ENCODE measurements at regions not wholly inside any gene's neighbourhood (a gene's known extent, or its start where the extent isn't known, plus 50 kb on each side); places are given as distances from the start of the nearest gene placed in this dataset.
"Not testable (repeated sequence)": the region's sequence is repeated elsewhere in the genome, so short reads cannot be mapped to it uniquely, and the experiment has no call there.

DNA sequence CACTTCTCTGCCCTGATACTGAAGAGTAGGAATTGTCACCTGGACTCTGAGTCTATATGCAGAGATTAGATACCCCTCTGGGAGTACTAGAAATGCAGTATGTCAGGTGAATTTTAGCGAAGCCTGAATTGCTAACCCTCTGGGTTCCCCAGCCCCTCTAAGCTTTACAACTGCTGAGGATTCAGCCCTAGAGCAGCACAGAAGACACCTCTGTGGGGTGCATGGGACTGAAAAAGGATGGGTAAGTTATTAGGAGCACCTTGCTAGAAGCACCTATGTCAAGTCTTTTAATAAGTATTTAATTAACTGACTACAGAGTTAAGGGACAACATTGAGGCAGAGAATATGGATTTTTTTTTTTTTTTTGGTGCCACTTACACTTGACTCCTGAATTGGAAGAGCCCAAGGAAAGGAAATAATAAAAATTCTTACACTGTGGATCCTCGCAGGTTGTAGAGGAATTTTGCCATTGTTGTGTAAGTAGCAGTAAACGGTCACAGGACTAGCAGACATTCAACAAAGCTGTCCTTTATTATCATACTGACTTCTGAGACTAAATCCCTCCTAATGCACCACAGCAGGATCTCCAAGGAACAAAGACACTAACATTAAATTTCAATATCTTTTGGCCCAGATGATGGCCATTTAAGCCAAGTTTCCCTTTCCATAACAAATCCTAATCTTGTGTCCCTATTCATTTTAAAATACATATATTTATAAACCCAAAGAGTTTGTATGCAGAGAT, 253.2 kb downstream of the ANKRD50 start:
- Mint-ChIP-seq H3K4me3 (no peak overlapping the region), H3K9me3 (peaks cover 7 to 11% of the 10 kb centered on the region in 2 donors), H3K36me3 (ENCODE audit: insufficient read depth) (no peaks in the 10 kb centered on the region), H3K27ac (no peak overlapping the region), H3K27me3 (no peaks in the 10 kb centered on the region), H3K4me1 (ENCODE audit: low read depth in 2 of 2) (no peaks in the 10 kb centered on the region)
- ATAC-seq (replicated peaks), result no peak
- no peak for DNase-seq

DNA sequence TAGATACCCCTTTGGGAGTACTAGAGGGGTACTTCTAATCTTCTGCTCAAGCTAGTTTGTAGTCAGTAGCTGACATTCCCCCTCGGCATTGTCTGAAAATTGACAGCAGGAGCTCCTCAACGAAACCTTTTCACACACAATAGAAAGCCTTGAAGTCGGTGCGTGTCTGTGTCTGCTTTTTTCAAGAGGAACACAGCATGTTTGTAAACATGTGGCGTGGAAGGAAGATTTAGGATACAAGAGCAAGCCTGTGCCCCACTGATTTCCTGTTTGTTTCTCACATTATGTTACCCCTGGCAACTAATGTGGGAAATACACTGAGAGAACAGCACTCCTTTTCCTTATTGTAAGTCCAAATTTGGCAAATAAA, 252.6 kb downstream of the ANKRD50 start:
- DNase-seq (no peak), ATAC-seq (replicated peaks) (no peak)
- Mint-ChIP-seq H3K4me3 (no peak overlapping the region), H3K27ac (no peak overlapping the region), H3K36me3 (ENCODE audit: insufficient read depth) (no peaks in the 10 kb centered on the region), H3K27me3 (no peaks in the 10 kb centered on the region), H3K4me1 (ENCODE audit: low read depth in 2 of 2) (no peaks in the 10 kb centered on the region), H3K9me3 (peaks cover 7 to 9% of the 10 kb centered on the region in 2 donors)

DNA sequence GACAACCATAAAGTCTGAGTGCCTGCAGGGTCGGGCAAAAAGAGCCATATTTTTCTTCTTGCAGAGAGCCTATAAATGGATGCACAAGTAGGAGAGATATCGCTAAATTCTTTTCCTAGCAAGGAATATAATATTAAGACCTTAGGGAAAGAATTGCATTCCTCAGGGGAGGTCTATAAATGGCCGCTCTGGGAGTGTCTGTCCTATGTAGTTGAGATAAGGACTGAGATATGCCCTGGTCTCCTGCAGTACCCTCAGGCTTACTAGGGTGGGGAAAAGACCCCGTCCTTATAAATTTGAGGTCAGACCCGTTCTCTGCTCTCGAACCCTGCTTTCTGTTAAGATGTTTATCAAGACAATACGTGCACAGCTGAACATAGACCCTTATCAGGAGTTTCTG, 250.9 kb downstream of the ANKRD50 start:
- H3K27me3 Mint-ChIP-seq; H3K36me3 Mint-ChIP-seq (ENCODE audit: insufficient read depth); H3K9me3 Mint-ChIP-seq; ATAC-seq (replicated peaks); H3K4me1 Mint-ChIP-seq (ENCODE audit: low read depth in 2 of 2); H3K4me3 Mint-ChIP-seq; H3K27ac Mint-ChIP-seq; DNase-seq: not testable (repeated sequence)

DNA sequence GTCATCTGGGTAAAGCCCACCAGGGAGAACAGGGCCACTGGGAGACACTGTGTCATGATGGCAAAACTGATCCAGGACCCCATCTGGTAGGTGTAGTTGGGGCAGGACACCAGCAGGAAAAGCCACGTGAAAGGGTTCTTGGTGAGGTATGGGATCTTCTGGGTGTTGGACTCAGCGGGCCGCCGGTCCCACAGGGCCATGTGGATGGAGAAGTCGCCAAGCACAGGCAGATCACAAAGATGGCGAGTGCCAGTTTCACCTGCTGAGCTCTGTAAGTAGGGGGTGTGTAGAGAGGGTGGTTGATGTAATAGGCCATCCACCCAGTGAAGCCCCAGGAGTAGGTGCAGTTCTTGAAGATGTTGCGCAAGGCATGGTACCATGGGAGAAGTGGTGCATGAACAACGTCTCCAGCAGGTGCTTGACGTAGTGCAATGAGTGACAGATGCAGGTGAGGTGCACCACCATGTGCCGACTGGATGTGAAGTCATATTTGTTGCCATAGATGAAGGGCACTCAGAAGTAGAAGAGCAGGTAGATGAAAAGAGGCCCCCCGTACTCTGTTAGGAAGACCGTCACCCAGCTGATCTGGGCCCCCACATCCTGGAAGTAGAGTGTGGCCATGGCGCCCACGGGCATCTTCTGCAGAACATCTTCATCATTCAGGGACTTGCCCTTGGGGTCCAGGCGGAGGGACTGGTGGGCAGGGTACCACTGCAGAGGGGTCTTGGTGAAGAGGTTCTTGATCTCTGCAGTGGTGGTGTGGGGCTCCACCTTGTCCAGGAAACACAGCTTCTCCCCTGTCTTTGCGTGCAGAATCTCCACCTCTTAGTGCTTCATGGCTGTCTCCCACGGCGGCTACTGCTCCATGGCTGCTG, 249.3 kb downstream of the ANKRD50 start:
- ATAC-seq (replicated peaks), result no peak

DNA sequence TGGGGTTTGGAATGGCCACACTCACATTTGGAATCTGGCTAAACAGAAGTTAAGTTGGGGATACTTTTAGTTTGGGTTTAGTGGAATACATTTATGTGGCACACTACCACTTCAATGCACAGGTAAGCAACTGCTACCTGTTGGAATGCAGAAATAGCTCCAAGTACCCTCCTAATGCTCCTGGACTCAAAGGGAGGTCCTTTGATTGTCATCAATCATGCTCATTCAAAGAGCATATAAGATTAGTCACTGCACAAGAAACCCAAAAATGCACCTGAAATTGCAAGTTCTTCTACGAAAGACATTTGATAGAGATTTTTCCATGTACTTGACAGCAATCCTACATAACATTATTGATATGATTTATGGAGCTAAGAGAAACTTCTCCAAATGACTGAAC, 247.7 kb downstream of the ANKRD50 start:
- Mint-ChIP-seq H3K27me3 (no peaks in the 10 kb centered on the region), H3K4me3 (no peak overlapping the region), H3K36me3 (ENCODE audit: insufficient read depth) (no peaks in the 10 kb centered on the region), H3K27ac (no peak overlapping the region), H3K4me1 (ENCODE audit: low read depth in 2 of 2) (no peaks in the 10 kb centered on the region), H3K9me3 (peaks cover 7% of the 10 kb centered on the region in 2 donors)
- no peak for ATAC-seq (replicated peaks)
- no peak for DNase-seq

More for the DNA sequence above, 249.3 kb downstream of the ANKRD50 start:
- no peaks in the 10 kb centered on the region for H3K4me1 Mint-ChIP-seq (ENCODE audit: low read depth in 2 of 2)
- H3K36me3 Mint-ChIP-seq (ENCODE audit: insufficient read depth), result no peaks in the 10 kb centered on the region
- no peak for DNase-seq
- H3K4me3 Mint-ChIP-seq, result no peak overlapping the region
- H3K27me3 Mint-ChIP-seq, result no peaks in the 10 kb centered on the region
- H3K9me3 Mint-ChIP-seq, result peaks cover 7 to 9% of the 10 kb centered on the region in 2 donors
- H3K27ac Mint-ChIP-seq, result no peak overlapping the region

DNA sequence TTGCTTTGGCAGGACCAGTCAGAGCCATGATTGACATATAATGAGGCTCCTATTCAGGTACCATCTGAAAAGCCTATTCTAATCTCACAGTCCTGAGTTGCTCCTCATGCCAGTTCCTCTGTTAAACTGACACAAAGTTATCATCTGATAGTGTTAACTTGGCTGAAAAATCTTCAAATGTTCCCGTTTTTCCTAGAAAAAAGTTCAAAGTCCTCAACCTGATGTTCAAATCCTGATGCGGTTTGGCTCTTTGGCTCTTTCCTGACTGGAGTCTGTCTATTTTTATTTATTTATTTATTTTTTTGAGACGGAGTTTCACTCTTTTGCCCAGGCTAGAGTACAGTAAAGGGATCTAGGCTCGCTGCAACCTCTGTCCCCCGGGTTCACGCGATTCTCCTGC, 244.2 kb downstream of the ANKRD50 start:
- Mint-ChIP-seq H3K27me3 (no peaks in the 10 kb centered on the region), H3K9me3 (peaks cover 0 to 2% of the 10 kb centered on the region in 2 donors), H3K4me1 (ENCODE audit: low read depth in 2 of 2) (no peaks in the 10 kb centered on the region), H3K4me3 (no peak overlapping the region), H3K27ac (no peak overlapping the region), H3K36me3 (ENCODE audit: insufficient read depth) (no peaks in the 10 kb centered on the region)
- DNase-seq, result no peak
- no peak for ATAC-seq (replicated peaks)

DNA sequence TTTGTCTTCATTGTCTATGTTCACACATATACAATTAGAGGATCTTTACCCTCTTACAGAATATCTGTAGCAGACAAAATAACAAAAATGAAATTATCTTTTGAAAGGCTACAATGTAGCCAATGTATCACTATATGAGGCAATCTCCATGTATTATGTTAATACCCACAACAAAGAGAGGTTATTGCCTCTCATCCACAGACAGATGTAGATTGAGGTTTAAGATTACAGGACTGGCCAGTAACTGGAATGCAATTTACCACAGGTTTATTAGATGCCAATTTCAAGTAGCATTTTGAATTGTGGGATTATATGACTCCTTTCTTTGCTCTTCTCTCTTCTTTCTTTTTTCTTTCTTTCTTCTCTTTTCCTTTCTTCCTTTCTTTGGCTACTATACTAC, 242.6 kb downstream of the ANKRD50 start:
- DNase-seq, result no peak
- Mint-ChIP-seq H3K9me3 (peaks cover 0 to 4% of the 10 kb centered on the region in 2 donors), H3K27me3 (no peaks in the 10 kb centered on the region), H3K27ac (no peak overlapping the region), H3K36me3 (ENCODE audit: insufficient read depth) (no peaks in the 10 kb centered on the region), H3K4me3 (no peak overlapping the region), H3K4me1 (ENCODE audit: low read depth in 2 of 2) (no peaks in the 10 kb centered on the region)
- no peak for ATAC-seq (replicated peaks)

DNA sequence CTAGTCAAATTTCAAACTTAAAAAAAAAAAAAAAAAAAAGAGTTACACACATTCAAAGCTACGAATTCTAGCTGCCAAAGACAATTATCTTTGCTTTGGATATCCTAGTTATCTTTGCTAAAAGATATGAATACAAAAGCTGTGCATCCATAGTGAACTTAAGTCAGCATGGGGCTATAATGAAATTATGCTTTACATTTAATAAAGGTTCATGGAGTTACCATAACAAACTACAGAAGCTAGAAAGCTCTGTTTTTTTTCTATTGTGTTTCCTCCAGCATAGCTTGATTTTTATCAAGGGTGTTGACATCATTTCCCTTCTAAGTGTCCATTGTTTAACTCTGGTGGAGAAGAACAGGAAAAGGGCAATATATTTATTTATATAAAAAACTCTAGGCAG, 234.1 kb downstream of the ANKRD50 start:
- no peak overlapping the region for H3K27ac Mint-ChIP-seq
- H3K27me3 Mint-ChIP-seq, result no peaks in the 10 kb centered on the region
- H3K4me3 Mint-ChIP-seq, result no peak overlapping the region
- no peaks in the 10 kb centered on the region for H3K4me1 Mint-ChIP-seq (ENCODE audit: low read depth in 2 of 2)
- no peak for ATAC-seq (replicated peaks)
- H3K9me3 Mint-ChIP-seq, result peaks cover 0 to 5% of the 10 kb centered on the region in 2 donors
- no peak for DNase-seq
- no peaks in the 10 kb centered on the region for H3K36me3 Mint-ChIP-seq (ENCODE audit: insufficient read depth)

DNA sequence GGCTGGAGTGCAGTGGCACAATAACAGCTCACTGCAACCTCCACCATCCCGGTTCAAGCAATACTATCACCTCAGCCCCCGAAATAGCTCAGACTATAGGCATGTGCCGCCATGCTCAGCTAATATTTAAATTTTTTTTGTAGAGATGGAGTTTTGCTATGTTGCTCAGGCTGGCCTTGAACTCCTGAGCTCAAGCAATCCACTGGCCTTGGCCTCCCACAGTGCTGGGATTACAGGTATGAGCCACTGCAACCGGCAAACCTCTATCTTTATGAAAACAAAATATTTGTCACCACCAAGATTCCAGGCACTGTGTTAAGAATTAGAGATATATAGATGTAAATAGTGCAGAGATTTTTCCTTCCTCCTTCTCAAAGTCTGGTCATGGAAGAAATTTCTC, 232.5 kb downstream of the ANKRD50 start:
- Mint-ChIP-seq H3K27me3 (no peaks in the 10 kb centered on the region), H3K27ac (no peak overlapping the region), H3K9me3 (peaks cover 0 to 2% of the 10 kb centered on the region in 2 donors), H3K4me3 (no peak overlapping the region), H3K36me3 (ENCODE audit: insufficient read depth) (no peaks in the 10 kb centered on the region), H3K4me1 (ENCODE audit: low read depth in 2 of 2) (no peaks in the 10 kb centered on the region)
- ATAC-seq (replicated peaks) (no peak), DNase-seq (no peak)

DNA sequence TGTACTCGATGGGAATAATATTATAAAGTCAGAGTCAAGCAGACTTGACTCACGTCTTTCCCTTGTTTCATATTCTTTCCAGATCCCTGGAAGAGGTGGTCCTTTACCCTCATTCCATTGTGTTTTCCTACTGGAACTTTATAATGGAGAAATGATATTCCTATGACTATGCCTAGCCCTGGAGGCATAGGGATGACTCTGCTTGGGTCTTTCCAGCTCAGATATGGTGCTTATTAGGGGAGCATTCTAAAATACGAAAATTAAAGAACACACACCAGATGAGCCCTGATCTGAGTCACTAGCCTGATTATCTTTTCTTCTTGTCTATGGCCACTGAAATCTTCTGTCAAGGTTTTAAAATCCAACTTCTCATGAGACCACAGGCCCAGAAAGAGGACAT, 231.4 kb downstream of the ANKRD50 start:
- Mint-ChIP-seq H3K36me3 (ENCODE audit: insufficient read depth) (no peaks in the 10 kb centered on the region), H3K27ac (no peak overlapping the region), H3K27me3 (no peaks in the 10 kb centered on the region), H3K9me3 (peaks cover 0 to 2% of the 10 kb centered on the region in 2 donors), H3K4me3 (no peak overlapping the region), H3K4me1 (ENCODE audit: low read depth in 2 of 2) (no peaks in the 10 kb centered on the region)
- no peak for DNase-seq
- ATAC-seq (replicated peaks), result no peak

DNA sequence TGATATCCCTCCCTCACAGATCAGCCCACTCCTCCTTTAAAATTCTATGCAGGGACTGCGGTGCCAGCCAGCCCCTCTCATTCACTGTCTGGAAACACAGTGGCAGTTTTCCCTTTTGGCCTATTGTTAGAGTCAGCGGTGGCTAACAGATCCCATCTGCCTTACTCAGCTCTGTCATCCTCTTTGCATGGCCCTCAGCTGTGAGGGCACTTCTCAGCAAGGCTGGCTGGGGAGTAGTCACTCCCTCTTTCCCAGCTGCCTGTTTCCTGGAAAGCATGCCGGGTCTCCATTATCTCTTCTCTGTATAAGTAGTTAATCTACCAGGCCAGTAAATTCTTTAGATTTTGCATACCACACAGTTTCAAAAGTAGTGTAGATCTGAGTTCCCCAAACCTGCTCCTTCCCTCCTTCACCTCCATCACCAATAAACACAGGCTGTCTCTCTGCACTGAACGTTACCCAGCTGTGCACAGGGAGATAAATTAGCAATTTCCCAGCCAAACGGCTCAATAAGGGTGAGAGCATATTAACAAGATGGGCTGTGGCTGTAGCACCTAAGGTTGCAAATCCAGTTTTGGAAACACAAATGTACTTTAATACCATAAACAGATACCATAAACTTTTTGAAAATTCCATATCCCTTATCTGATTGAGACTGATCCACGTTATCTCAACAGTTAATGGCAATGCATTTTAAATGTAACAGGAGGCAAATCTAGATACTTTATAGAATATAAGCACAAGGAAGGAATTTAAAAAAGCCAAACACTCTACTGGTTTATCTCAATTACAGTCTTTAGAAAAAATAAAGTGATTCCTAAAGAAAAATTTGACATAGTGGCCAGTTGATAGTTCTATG, 229.3 kb downstream of the ANKRD50 start:
- Mint-ChIP-seq H3K27me3 (no peaks in the 10 kb centered on the region), H3K36me3 (ENCODE audit: insufficient read depth) (no peaks in the 10 kb centered on the region), H3K4me1 (ENCODE audit: low read depth in 2 of 2) (no peaks in the 10 kb centered on the region), H3K27ac (no peak overlapping the region), H3K4me3 (no peak overlapping the region), H3K9me3 (peaks cover 0 to 2% of the 10 kb centered on the region in 2 donors)
- ATAC-seq (replicated peaks) (no peak), DNase-seq (no peak)

DNA sequence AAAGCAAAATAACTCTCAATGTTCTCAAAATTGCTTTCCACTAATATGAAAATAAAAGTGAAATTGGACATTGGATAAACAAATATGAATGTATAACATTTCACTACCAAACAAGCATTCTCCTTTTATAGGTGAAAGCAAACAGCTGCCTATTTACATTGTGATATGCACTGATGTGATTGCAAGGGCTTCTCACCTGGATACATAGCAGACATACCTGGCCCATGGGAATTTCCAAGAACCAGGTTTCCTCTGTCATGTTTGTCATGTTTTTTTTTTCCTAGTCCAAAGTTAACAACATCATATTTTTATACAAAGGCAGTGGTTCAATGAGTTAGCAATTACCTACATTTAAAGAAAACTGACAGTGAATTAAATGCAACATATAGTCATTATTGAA, 228.5 kb downstream of the ANKRD50 start:
- Mint-ChIP-seq H3K27ac (no peak overlapping the region), H3K27me3 (no peaks in the 10 kb centered on the region), H3K4me3 (no peak overlapping the region), H3K4me1 (ENCODE audit: low read depth in 2 of 2) (no peaks in the 10 kb centered on the region), H3K9me3 (peaks cover 0 to 2% of the 10 kb centered on the region in 2 donors), H3K36me3 (ENCODE audit: insufficient read depth) (no peaks in the 10 kb centered on the region)
- no peak for DNase-seq
- ATAC-seq (replicated peaks), result no peak

DNA sequence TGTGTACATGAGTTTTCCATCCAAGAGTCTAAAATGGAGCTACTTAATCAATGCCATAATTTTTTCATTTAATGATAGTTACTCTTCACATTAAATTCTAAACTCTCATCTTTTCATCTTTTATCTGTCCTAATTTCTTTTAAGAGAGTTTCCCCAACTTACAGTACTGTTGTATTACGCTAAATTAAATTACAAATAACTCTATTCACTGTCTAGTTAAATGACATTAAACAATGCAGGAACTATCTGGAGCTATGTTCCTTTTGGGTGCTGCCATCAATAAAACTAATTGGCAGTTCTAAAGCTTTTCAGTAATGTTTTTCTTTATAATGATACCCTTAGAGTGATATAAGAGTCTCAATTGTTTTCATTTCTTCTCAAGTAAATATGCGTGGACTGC, 227.6 kb downstream of the ANKRD50 start:
- H3K27me3 Mint-ChIP-seq, result no peaks in the 10 kb centered on the region
- no peaks in the 10 kb centered on the region for H3K36me3 Mint-ChIP-seq (ENCODE audit: insufficient read depth)
- H3K4me3 Mint-ChIP-seq, result no peak overlapping the region
- DNase-seq (no peak), ATAC-seq (replicated peaks) (no peak)
- no peaks in the 10 kb centered on the region for H3K4me1 Mint-ChIP-seq (ENCODE audit: low read depth in 2 of 2)
- H3K27ac Mint-ChIP-seq, result no peak overlapping the region
- peaks cover 0 to 2% of the 10 kb centered on the region in 2 donors for H3K9me3 Mint-ChIP-seq
